ENCODE measurements at regions not wholly inside any gene's neighbourhood (a gene's known extent, or its start where the extent isn't known, plus 50 kb on each side); places are given as distances from the start of the nearest gene placed in this dataset.

DNA sequence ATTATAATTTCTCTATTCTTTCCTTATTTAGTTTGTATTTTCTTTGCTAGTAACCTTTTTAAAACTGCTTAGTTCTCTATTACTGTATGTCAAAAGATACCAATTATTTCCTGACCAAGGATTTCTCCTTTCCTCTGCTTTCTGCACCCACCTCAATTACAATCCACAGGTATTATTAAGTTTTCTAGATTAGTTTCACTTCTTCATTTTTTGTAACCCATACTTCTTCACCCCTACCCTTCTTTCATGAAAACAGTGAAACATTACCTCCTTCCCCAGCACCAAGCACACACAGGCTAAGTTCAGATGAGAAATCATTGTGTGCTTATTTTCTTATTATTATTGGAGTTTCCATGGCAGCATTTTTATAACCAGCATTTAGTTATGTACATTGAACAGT lies 318.5 kb upstream of the MDGA2 start:
- no peak for TF ChIP-seq POLR2AphosphoS5 (IDR thresholded peaks at IDR 0.05)
- TF ChIP-seq, protein P1, sequence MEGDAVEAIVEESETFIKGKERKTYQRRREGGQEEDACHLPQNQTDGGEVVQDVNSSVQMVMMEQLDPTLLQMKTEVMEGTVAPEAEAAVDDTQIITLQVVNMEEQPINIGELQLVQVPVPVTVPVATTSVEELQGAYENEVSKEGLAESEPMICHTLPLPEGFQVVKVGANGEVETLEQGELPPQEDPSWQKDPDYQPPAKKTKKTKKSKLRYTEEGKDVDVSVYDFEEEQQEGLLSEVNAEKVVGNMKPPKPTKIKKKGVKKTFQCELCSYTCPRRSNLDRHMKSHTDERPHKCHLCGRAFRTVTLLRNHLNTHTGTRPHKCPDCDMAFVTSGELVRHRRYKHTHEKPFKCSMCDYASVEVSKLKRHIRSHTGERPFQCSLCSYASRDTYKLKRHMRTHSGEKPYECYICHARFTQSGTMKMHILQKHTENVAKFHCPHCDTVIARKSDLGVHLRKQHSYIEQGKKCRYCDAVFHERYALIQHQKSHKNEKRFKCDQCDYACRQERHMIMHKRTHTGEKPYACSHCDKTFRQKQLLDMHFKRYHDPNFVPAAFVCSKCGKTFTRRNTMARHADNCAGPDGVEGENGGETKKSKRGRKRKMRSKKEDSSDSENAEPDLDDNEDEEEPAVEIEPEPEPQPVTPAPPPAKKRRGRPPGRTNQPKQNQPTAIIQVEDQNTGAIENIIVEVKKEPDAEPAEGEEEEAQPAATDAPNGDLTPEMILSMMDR (IDR thresholded peaks at IDR 0.05): no peak
- TF ChIP-seq POLR2A (IDR thresholded peaks at IDR 0.05): no peak
